GM10248 (cell line): ENCODE measurements at regions not wholly inside any gene's neighbourhood (a gene's known extent, or its start where the extent isn't known, plus 50 kb on each side); places are given as distances from the start of the nearest gene placed in this dataset.

Experiments
- CTCF ChIA-PET: fragments of 300-600 bp; sonication (Branson Sonifier 250); formaldehyde crosslinking; extraction: SDS; loops from one replicate; lab custom pipeline; 2021; ENCODE audit warnings: antibody characterized with exemption; lab: Yijun Ruan, JAX
- POLR2A ChIA-PET: fragments of 350-650 bp; sonication (Branson Sonifier 250); formaldehyde crosslinking; extraction: SDS; loops from one replicate; lab custom pipeline; 2020; ENCODE audit warnings: antibody characterized with exemption; lab: Yijun Ruan, JAX
- DNase-seq: peaks from one replicate; pipeline ENCODE4 v3.0.0; 2012; ENCODE audit errors: extremely low spot score
- CTCF ChIP-seq: IDR thresholded peaks from 2 replicates; pipeline ENCODE4 v1.5.1; 2012; ENCODE audit warnings: mild to moderate bottlenecking, low read depth; ENCODE audit errors: extremely low read depth, missing control alignments, control extremely low read depth

- CTCF ChIA-PET, result interaction anchor here (2.2 kb wide), 1 partner anchor 57 kb away, joined by 6 read pairs; no protein-coding TSS in a partner anchor
- no peak for DNase-seq
- POLR2A ChIA-PET, result no interaction called here
- TF ChIP-seq CTCF, result no peak
These were observed 182.9 kb downstream of the MCHR2 start for GRCh38 chr6:99810942-99811620.

- CTCF ChIA-PET, result interaction anchor here (2.2 kb wide), 1 partner anchor 56 kb away, joined by 6 read pairs; no protein-coding TSS in a partner anchor
These were observed 182.4 kb downstream of the MCHR2 start for GRCh38 chr6:99811636-99812035.

GRCh38 chr6:99813565-99813964 is 180.5 kb downstream of the MCHR2 start:
- no peak for DNase-seq
- CTCF ChIA-PET, result no interaction called here
- TF ChIP-seq CTCF, result no peak
- POLR2A ChIA-PET, result no interaction called here

More at GRCh38 chr6:99811636-99812035, 182.4 kb downstream of the MCHR2 start:
- POLR2A ChIA-PET, result no interaction called here
- no peak for DNase-seq
- no peak for TF ChIP-seq CTCF

GRCh38 chr6:99814230-99814928 is 179.6 kb downstream of the MCHR2 start:
- POLR2A ChIA-PET, result no interaction called here
- no peak for DNase-seq
- CTCF ChIA-PET, result no interaction called here
- no peak for TF ChIP-seq CTCF

GRCh38 chr6:99816795-99817194 is 177.2 kb downstream of the MCHR2 start:
- no peak for DNase-seq
- POLR2A ChIA-PET, result no interaction called here
- CTCF ChIA-PET, result no interaction called here
- no peak for TF ChIP-seq CTCF

GRCh38 chr6:99818161-99818560 is 175.9 kb downstream of the MCHR2 start:
- no peak for DNase-seq
- TF ChIP-seq CTCF, result no peak
- CTCF ChIA-PET, result no interaction called here
- POLR2A ChIA-PET, result no interaction called here
